ENCODE measurements at regions not wholly inside any gene's neighbourhood (a gene's known extent, or its start where the extent isn't known, plus 50 kb on each side); places are given as distances from the start of the nearest gene placed in this dataset.

DNA sequence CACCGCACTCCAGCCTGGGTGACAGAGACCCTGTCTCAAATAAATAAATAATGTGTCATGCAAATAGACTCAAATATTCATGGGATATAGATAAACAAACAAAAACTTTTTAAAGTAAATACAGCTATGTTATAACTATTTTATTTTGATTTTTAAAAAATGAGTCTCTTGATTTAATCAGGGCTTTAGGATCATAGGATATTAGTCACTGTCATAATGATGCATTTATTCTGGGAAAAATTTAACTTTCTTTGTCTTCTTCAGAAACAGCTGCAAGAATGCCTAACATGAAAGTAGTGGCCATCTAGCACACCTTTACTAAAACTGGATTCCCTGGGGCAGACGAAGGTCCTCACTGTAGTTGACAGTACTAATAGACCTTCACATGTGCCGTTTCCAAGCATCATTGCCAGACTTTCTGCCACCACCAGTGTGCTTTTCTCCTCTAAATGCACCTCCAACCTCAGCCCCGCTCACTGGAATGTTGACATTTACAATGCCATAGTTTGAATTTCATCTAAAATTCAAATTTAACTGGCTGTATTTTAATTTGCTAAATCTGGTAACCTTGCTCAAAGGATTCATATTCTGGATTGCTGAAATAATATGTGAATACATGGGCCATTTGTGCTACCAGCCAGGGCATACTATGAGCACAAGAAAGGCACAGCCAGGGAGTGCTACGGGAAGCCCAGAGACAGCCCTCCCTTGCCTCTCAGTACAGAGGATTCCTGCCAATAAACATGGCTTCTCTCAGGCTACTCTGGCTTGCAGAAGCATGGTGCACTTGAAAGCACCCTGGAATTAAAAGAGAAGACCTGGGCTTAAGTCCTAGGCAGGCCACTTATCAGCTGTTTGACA is 63.4 kb upstream of the ADO start:
- no peaks in the 10 kb centered on the region for H3K27me3 ChIP-seq (ENCODE audit: control insufficient read depth in 2 of 2, insufficient read depth in 2 of 2, low read length in 2 of 2)
- no peak overlapping the region for H3K9ac ChIP-seq (ENCODE audit: low read depth in 1 of 2, low read length in 2 of 2)
- H3K9me3 ChIP-seq (ENCODE audit: control insufficient read depth in 2 of 2, low read length in 2 of 2): no peaks in the 10 kb centered on the region
- no peak overlapping the region for H3K4me3 ChIP-seq (ENCODE audit: low read length in 2 of 2)
- no peaks in the 10 kb centered on the region for H3K36me3 ChIP-seq (ENCODE audit: control insufficient read depth in 2 of 2, insufficient read depth in 2 of 2, low read length in 2 of 2)
- H3K4me1 ChIP-seq (ENCODE audit: control insufficient read depth in 2 of 2, insufficient read depth in 2 of 2, low read length in 2 of 2): no peaks in the 10 kb centered on the region
- no peak overlapping the region for H3K27ac ChIP-seq (ENCODE audit: low read depth in 2 of 2, low read length in 2 of 2)

DNA sequence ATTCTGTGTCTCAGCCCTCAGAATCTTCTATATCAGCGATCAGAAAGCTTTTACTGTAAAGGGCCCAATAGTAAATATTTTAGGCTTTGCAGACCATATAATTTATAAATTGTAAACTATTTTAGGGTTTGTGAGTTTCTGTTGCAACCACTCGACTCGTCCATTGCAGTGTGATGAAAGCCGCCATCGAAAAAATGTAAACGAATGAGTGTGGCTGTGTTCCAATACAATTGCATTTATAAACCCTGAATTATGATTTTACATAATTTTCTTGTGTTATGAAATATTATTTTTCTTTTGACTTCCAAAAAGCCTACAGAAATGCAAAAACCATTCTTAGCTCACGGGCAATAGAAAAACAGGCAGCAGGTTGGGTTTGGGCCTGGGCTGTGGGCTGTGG is 62.5 kb upstream of the ADO start:
- H3K27me3 ChIP-seq (ENCODE audit: control insufficient read depth in 2 of 2, insufficient read depth in 2 of 2, low read length in 2 of 2): no peaks in the 10 kb centered on the region
- no peaks in the 10 kb centered on the region for H3K9me3 ChIP-seq (ENCODE audit: control insufficient read depth in 2 of 2, low read length in 2 of 2)
- no peak overlapping the region for H3K9ac ChIP-seq (ENCODE audit: low read depth in 1 of 2, low read length in 2 of 2)
- no peak overlapping the region for H3K27ac ChIP-seq (ENCODE audit: low read depth in 2 of 2, low read length in 2 of 2)
- H3K4me3 ChIP-seq (ENCODE audit: low read length in 2 of 2): no peak overlapping the region
- H3K4me1 ChIP-seq (ENCODE audit: control insufficient read depth in 2 of 2, insufficient read depth in 2 of 2, low read length in 2 of 2): no peaks in the 10 kb centered on the region
- no peaks in the 10 kb centered on the region for H3K36me3 ChIP-seq (ENCODE audit: control insufficient read depth in 2 of 2, insufficient read depth in 2 of 2, low read length in 2 of 2)

DNA sequence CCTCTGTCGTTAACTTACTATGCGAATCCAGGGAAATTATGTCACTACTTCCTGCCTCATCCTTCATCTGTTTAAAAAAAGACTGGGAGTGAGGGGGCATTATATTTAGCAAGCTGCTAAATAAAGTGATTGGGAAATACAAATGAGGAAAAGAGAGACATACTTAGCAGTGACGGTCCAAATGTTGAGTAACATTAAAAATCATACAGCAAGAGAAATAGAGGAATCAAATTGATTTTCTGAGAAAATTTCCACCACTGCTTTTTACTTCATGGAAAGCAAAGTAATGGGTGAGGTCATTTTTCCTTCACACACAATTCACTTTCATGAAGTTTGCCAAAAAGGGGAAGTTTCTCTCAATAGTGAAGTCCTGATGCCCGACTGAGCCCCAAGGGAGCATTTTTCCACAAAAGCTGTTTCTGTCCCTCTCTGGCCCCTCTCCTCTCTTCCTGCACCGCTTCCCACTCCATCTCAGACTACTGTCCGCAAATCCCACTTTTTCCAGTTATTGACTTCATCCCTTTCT is 61.9 kb upstream of the ADO start:
- Histone ChIP-seq H3K4me3 (ENCODE audit: low read length in 2 of 2) (no peak overlapping the region), H3K9ac (ENCODE audit: low read depth in 1 of 2, low read length in 2 of 2) (no peak overlapping the region), H3K4me1 (ENCODE audit: control insufficient read depth in 2 of 2, insufficient read depth in 2 of 2, low read length in 2 of 2) (no peaks in the 10 kb centered on the region), H3K27me3 (ENCODE audit: control insufficient read depth in 2 of 2, insufficient read depth in 2 of 2, low read length in 2 of 2) (no peaks in the 10 kb centered on the region), H3K27ac (ENCODE audit: low read depth in 2 of 2, low read length in 2 of 2) (no peak overlapping the region), H3K9me3 (ENCODE audit: control insufficient read depth in 2 of 2, low read length in 2 of 2) (no peaks in the 10 kb centered on the region), H3K36me3 (ENCODE audit: control insufficient read depth in 2 of 2, insufficient read depth in 2 of 2, low read length in 2 of 2) (no peaks in the 10 kb centered on the region)

DNA sequence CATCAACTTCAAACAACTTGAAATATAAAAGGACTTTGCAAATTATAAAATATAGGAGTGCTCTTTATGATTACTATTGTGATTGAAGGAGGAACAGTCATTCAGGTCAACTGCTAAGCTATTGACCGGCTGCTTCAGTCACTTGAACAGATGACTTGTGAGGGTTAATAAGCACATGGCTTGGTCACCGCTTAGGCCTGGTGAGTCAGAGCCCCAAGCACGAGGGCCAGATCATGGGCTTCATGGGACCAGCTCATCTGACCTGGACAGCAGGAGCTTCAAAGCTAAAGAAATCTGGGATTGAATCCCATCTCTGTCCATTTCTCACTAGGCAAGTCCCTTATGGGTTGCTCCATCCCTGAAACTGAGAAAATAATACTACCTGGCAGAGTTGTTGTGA is 60.4 kb upstream of the ADO start:
- Histone ChIP-seq H3K27ac (ENCODE audit: low read depth in 2 of 2, low read length in 2 of 2) (no peak overlapping the region), H3K4me3 (ENCODE audit: low read length in 2 of 2) (no peak overlapping the region), H3K4me1 (ENCODE audit: control insufficient read depth in 2 of 2, insufficient read depth in 2 of 2, low read length in 2 of 2) (no peaks in the 10 kb centered on the region), H3K36me3 (ENCODE audit: control insufficient read depth in 2 of 2, insufficient read depth in 2 of 2, low read length in 2 of 2) (no peaks in the 10 kb centered on the region), H3K27me3 (ENCODE audit: control insufficient read depth in 2 of 2, insufficient read depth in 2 of 2, low read length in 2 of 2) (no peaks in the 10 kb centered on the region), H3K9ac (ENCODE audit: low read depth in 1 of 2, low read length in 2 of 2) (no peak overlapping the region), H3K9me3 (ENCODE audit: control insufficient read depth in 2 of 2, low read length in 2 of 2) (no peaks in the 10 kb centered on the region)

DNA sequence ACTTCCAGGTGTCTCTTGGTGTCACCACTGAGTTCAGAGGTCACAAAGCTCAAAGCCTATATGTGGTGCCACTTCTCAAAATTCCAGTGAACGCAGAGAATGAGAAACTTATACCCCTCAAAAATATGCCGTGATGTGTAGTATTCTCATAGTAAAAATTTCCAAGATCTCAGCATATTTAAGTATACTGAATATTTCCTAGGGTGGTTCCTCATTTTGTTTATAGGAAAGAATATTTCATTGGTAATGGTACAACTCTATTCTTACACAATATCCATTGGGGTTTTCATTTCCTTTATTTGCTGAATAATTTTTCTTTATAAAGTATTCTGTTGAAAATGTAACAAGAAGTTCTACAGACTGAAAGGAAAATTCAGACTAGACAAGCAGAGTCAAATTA is 58.9 kb upstream of the ADO start:
- Histone ChIP-seq H3K4me1 (ENCODE audit: control insufficient read depth in 2 of 2, insufficient read depth in 2 of 2, low read length in 2 of 2) (no peaks in the 10 kb centered on the region), H3K36me3 (ENCODE audit: control insufficient read depth in 2 of 2, insufficient read depth in 2 of 2, low read length in 2 of 2) (no peaks in the 10 kb centered on the region), H3K4me3 (ENCODE audit: low read length in 2 of 2) (no peak overlapping the region), H3K27me3 (ENCODE audit: control insufficient read depth in 2 of 2, insufficient read depth in 2 of 2, low read length in 2 of 2) (no peaks in the 10 kb centered on the region), H3K27ac (ENCODE audit: low read depth in 2 of 2, low read length in 2 of 2) (no peak overlapping the region), H3K9ac (ENCODE audit: low read depth in 1 of 2, low read length in 2 of 2) (no peak overlapping the region), H3K9me3 (ENCODE audit: control insufficient read depth in 2 of 2, low read length in 2 of 2) (no peaks in the 10 kb centered on the region)

DNA sequence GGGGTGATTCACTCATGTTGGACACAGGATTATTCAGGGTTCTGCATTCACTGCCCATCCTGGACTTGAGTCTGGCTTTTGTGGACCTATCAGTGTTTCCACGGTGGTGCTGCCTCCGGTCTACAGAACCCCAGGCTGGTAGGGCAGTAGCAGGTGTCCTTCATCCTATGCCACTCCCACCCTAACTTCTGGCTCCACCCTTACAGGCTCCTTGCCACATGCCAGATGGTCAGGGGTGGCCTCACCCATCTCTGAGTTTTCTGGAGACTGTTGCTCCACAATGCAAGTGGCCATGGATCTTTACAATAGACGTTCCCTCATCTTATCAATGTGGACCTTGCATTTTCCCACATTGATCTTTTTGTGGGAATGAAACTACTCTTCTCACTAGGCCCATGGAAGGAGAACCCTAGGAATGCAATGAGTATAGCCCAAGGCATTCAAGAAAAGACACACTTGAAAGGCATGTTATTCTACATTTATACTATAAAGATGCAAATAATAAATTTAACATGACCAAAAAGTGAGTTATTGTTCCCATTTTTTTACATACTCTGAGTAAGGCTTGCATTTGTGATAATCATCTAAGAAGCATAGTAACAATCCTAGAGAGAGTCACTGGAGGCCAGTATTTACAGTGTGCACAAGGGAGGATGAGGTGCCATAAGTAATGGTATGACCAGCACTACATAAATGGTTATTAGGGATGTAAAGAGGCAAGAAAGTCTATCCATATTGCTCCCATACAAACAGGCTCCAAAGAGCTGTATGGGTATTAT is 57.4 kb upstream of the ADO start:
- Histone ChIP-seq H3K27ac (ENCODE audit: low read depth in 2 of 2, low read length in 2 of 2) (no peak overlapping the region), H3K9ac (ENCODE audit: low read depth in 1 of 2, low read length in 2 of 2) (no peak overlapping the region), H3K4me3 (ENCODE audit: low read length in 2 of 2) (no peak overlapping the region), H3K4me1 (ENCODE audit: control insufficient read depth in 2 of 2, insufficient read depth in 2 of 2, low read length in 2 of 2) (no peaks in the 10 kb centered on the region), H3K36me3 (ENCODE audit: control insufficient read depth in 2 of 2, insufficient read depth in 2 of 2, low read length in 2 of 2) (no peaks in the 10 kb centered on the region), H3K27me3 (ENCODE audit: control insufficient read depth in 2 of 2, insufficient read depth in 2 of 2, low read length in 2 of 2) (no peaks in the 10 kb centered on the region), H3K9me3 (ENCODE audit: control insufficient read depth in 2 of 2, low read length in 2 of 2) (no peaks in the 10 kb centered on the region)

DNA sequence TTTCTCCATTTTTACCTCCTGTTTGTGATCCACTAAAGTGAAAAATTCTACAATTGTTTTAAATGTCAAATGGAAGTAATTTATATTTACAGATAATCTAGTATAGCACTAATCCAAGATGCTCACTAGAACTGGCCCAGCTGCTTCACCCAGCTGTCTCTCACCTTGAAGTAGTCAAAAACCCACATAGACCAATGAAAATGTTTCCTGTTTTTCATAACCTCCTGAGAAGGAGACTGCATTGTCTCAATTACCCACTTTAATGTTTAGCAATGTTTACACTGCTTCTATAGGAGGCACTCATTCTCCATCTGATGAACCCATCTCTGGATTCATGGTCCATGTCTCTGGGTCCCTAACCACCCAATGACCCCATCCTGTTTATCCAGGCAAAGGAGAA is 56.1 kb upstream of the ADO start:
- H3K9ac ChIP-seq (ENCODE audit: low read depth in 1 of 2, low read length in 2 of 2): no peak overlapping the region
- H3K9me3 ChIP-seq (ENCODE audit: control insufficient read depth in 2 of 2, low read length in 2 of 2): no peaks in the 10 kb centered on the region
- no peaks in the 10 kb centered on the region for H3K36me3 ChIP-seq (ENCODE audit: control insufficient read depth in 2 of 2, insufficient read depth in 2 of 2, low read length in 2 of 2)
- no peaks in the 10 kb centered on the region for H3K27me3 ChIP-seq (ENCODE audit: control insufficient read depth in 2 of 2, insufficient read depth in 2 of 2, low read length in 2 of 2)
- no peaks in the 10 kb centered on the region for H3K4me1 ChIP-seq (ENCODE audit: control insufficient read depth in 2 of 2, insufficient read depth in 2 of 2, low read length in 2 of 2)
- H3K27ac ChIP-seq (ENCODE audit: low read depth in 2 of 2, low read length in 2 of 2): no peak overlapping the region
- H3K4me3 ChIP-seq (ENCODE audit: low read length in 2 of 2): no peak overlapping the region

DNA sequence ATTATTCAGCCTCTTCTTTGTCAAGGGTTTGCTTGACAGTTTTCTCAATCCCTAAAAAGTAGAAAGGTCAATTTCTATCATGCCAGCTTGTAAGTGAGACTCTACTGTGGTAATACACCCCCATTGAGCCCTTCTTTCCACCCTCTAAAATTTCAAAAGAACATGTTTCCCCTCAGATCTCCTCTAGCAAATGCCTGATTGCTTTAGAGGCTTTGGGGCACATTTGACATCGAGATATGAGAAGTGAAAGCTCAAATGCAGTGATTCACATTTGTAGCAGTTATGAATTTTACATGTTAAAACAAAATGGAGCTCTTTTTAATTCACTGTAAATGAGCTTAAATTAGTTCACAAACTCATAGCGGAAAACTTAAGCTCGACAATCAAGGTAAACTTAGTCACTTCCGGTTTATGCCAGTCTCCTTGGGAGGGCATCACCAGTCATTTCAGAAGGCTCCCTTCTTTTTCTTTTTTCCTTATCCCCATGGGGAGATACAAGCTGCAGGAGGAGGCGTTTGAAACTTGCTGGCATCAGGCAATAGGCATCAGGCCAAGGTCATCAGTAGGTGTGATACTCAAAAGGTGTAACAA is 55.3 kb upstream of the ADO start:
- no peaks in the 10 kb centered on the region for H3K27me3 ChIP-seq (ENCODE audit: control insufficient read depth in 2 of 2, insufficient read depth in 2 of 2, low read length in 2 of 2)
- H3K9me3 ChIP-seq (ENCODE audit: control insufficient read depth in 2 of 2, low read length in 2 of 2): no peaks in the 10 kb centered on the region
- H3K4me3 ChIP-seq (ENCODE audit: low read length in 2 of 2): no peak overlapping the region
- no peak overlapping the region for H3K27ac ChIP-seq (ENCODE audit: low read depth in 2 of 2, low read length in 2 of 2)
- H3K4me1 ChIP-seq (ENCODE audit: control insufficient read depth in 2 of 2, insufficient read depth in 2 of 2, low read length in 2 of 2): no peaks in the 10 kb centered on the region
- no peaks in the 10 kb centered on the region for H3K36me3 ChIP-seq (ENCODE audit: control insufficient read depth in 2 of 2, insufficient read depth in 2 of 2, low read length in 2 of 2)
- H3K9ac ChIP-seq (ENCODE audit: low read depth in 1 of 2, low read length in 2 of 2): no peak overlapping the region

Data from mucosa of rectum (tissue), 2 donors.